SK-N-SH (cell line): ENCODE measurements at regions not wholly inside any gene's neighbourhood (a gene's known extent, or its start where the extent isn't known, plus 50 kb on each side); places are given as distances from the start of the nearest gene placed in this dataset.

Source experiments
- CTCF ChIA-PET: fragments of 300-600, 350-600 bp; formaldehyde crosslinking; extraction: SDS; loops from one replicate; lab custom pipeline; 2021; lab: Yijun Ruan, JAX
- POLR2A ChIA-PET: fragments of 350-600 bp; sonication (Branson Sonifier 250); formaldehyde crosslinking; extraction: SDS; loops from one replicate; lab custom pipeline; 2020; ENCODE audit warnings: antibody characterized with exemption, inconsistent platforms; lab: Yijun Ruan, JAX
- DNase-seq: peaks from one replicate; pipeline ENCODE4 v3.0.0; 2012
- H2AFZ ChIP-seq: fragments of 200-600 bp; sonication (generic); 2 replicates; pipeline ENCODE4 v1.8.1; 2016; ENCODE audit warnings: antibody characterized with exemption, mild to moderate bottlenecking, low read depth
- H3F3A ChIP-seq: fragments of 200-600 bp; sonication (generic); replicated peaks from 2 replicates; pipeline ENCODE3; 2016; ENCODE audit warnings: antibody characterized with exemption, mild to moderate bottlenecking; ENCODE audit not compliant: insufficient read depth
- H3K27ac ChIP-seq, 2 experiments: fragments of 200-500 bp in 1 of 2; fragments of 200-600 bp in 1 of 2; sonication (Bioruptor generic) in 1 of 2; sonication (generic), shearing (Covaris generic) in 1 of 2; 2 replicates each; pipeline versions ENCODE4 v1.5.1 to v1.6.1; 2014 to 2016; ENCODE audit warnings: low read depth in 2 of 2, inconsistent platforms in 1 of 2, low read length in 1 of 2, mild to moderate bottlenecking in 1 of 2, mixed read lengths in 1 of 2
- H3K27me3 ChIP-seq: fragments of 200-600 bp; sonication (generic), shearing (Covaris generic); 2 replicates; pipeline ENCODE4 v1.6.1; 2016; ENCODE audit warnings: mixed run types; ENCODE audit not compliant: insufficient read depth
- H3K36me3 ChIP-seq, 2 experiments: fragments of 200-500 bp in 1 of 2; fragments of 200-600 bp in 1 of 2; sonication (Bioruptor generic) in 1 of 2; sonication (generic) in 1 of 2; replicated peaks in 1 of 2; 2 replicates each; pipeline versions ENCODE3 to v1.5.1; 2014 to 2016; ENCODE audit warnings: low read length in 1 of 2, mild to moderate bottlenecking in 1 of 2; ENCODE audit not compliant: insufficient read depth in 2 of 2, control insufficient read depth in 1 of 2
- H3K4me1 ChIP-seq, 2 experiments: fragments of 200-500 bp in 1 of 2; fragments of 200-600 bp in 1 of 2; sonication (Bioruptor generic) in 1 of 2; sonication (generic), shearing (Covaris generic) in 1 of 2; 2 replicates each; pipeline versions ENCODE4 v1.5.1 to v1.6.1; 2014 to 2016; ENCODE audit warnings: low read depth in 1 of 2, low read length in 1 of 2, mixed run types in 1 of 2; ENCODE audit not compliant: insufficient read depth in 2 of 2, control insufficient read depth in 1 of 2
- H3K4me2 ChIP-seq: fragments of 200-600 bp; sonication (generic), shearing (Covaris generic); 2 replicates; pipeline ENCODE4 v1.6.1; 2017; ENCODE audit warnings: mixed run types
- H3K4me3 ChIP-seq, 2 experiments: fragments of 200-500 bp in 1 of 2; fragments of 200-600 bp in 1 of 2; sonication (Bioruptor generic) in 1 of 2; sonication (generic), shearing (Covaris generic) in 1 of 2; 2 replicates each; pipeline versions ENCODE4 v1.5.1 to v1.8.1; 2014 to 2016; ENCODE audit warnings: low read depth in 2 of 2, inconsistent platforms in 1 of 2, low read length in 1 of 2, mild to moderate bottlenecking in 1 of 2, mixed read lengths in 1 of 2, moderate library complexity in 1 of 2
- H3K79me2 ChIP-seq: fragments of 200-600 bp; sonication (generic); 2 replicates; pipeline ENCODE4 v1.8.1; 2017; ENCODE audit warnings: mild to moderate bottlenecking; ENCODE audit not compliant: insufficient read depth
- H3K9ac ChIP-seq: fragments of 200-600 bp; sonication (generic); 2 replicates; pipeline ENCODE4 v1.6.1; 2017; ENCODE audit warnings: mixed run types
- H3K9me2 ChIP-seq: fragments of 200-600 bp; sonication (generic); 2 replicates; pipeline ENCODE4 v1.6.1; 2017; ENCODE audit warnings: mixed run types
- H3K9me3 ChIP-seq: fragments of 200-600 bp; sonication (generic); 2 replicates; pipeline ENCODE4 v1.6.1; 2017; ENCODE audit warnings: mixed run types, mild to moderate bottlenecking, moderate library complexity
- H4K20me1 ChIP-seq: fragments of 200-600 bp; sonication (generic); 2 replicates; pipeline ENCODE4 v1.6.1; 2017; ENCODE audit warnings: mild to moderate bottlenecking, mixed run types; ENCODE audit not compliant: insufficient read depth
- EP300 ChIP-seq, 2 experiments: IDR thresholded peaks; 2 replicates each; pipeline versions ENCODE4 v1.4.0 to v1.6.1; 2012; ENCODE audit warnings: borderline replicate concordance in 1 of 2, low read depth in 1 of 2, low read length in 1 of 2
- FOSL2 ChIP-seq: IDR thresholded peaks from 2 replicates; pipeline ENCODE4 v1.4.0; 2012; ENCODE audit warnings: low read depth, mild to moderate bottlenecking, moderate library complexity, borderline replicate concordance
- FOXJ3 ChIP-seq: sonication (generic); formaldehyde crosslinking; IDR thresholded peaks from 2 replicates; pipeline ENCODE4 v1.5.1; 2020; ENCODE audit warnings: mild to moderate bottlenecking, missing genetic modification reagents
- MEF2A ChIP-seq: IDR thresholded peaks from 2 replicates; pipeline ENCODE4 v1.4.0; 2012; ENCODE audit warnings: low read depth, borderline replicate concordance
- RAD21 ChIP-seq: IDR thresholded peaks from 2 replicates; pipeline ENCODE4 v1.6.1; 2012; ENCODE audit warnings: mild to moderate bottlenecking, low read length
- RFX5 ChIP-seq: IDR thresholded peaks from 2 replicates; pipeline ENCODE4 v1.6.1; 2012; ENCODE audit warnings: mild to moderate bottlenecking, improper control_type of control experiment, low read length
- RXRA ChIP-seq: IDR thresholded peaks from 2 replicates; pipeline ENCODE4 v1.4.0; 2012; ENCODE audit warnings: low read depth, mild to moderate bottlenecking, borderline replicate concordance
- SMC3 ChIP-seq: IDR thresholded peaks from 2 replicates; pipeline ENCODE4 v1.6.1; 2012; ENCODE audit warnings: low read depth, low read length, improper control_type of control experiment
- TEAD4 ChIP-seq: IDR thresholded peaks from 2 replicates; pipeline ENCODE4 v1.4.0; 2012; ENCODE audit warnings: mild to moderate bottlenecking, borderline replicate concordance; ENCODE audit not compliant: insufficient read depth
- WGBS: methylation state at CpG from one replicate; pipeline ENCODE4 v1.1.6; 2017; ENCODE audit warnings: low lambda C conversion rate; 5-methylcytosine and 5-hydroxymethylcytosine counted together
- TF ChIP-seq, protein P1 (sequence below): IDR thresholded peaks from 2 replicates; pipeline ENCODE4 v1.6.1; 2012; ENCODE audit warnings: mild to moderate bottlenecking, low read depth, low read length, moderate library complexity
- TF ChIP-seq, protein P2 (sequence below): IDR thresholded peaks from 2 replicates; pipeline ENCODE4 v1.4.0; 2012; ENCODE audit warnings: low read depth, borderline replicate concordance

DNA sequence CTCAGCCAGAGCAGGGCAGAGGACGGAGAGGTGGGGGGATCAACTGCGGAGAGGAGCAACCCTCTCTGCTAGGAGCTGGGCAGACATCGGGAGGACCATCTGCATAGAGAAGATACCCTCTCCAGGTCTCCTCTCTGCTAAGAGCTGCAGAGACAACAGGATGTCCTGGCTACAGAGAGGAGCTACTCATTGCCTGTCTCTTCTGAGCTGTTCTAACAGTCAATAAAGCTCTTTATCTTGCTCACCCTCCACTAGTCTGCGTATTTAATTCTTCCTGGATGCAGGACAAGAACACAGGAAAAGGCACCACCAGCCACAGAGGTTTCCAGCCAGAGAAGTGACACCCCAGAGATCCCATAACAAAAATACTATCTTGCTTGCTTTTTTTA is 871.1 kb upstream of the GJE1 start:
- WGBS: 13% methylated on average over 1 of the region's 4 CpGs
- H3K9me3 ChIP-seq: no peaks in the 10 kb centered on the region
- CTCF ChIA-PET: no interaction called here
- H3K36me3 ChIP-seq: no peaks in the 10 kb centered on the region
- no peak overlapping the region for H3K4me2 ChIP-seq
- H4K20me1 ChIP-seq: no peaks in the 10 kb centered on the region
- no peaks in the 10 kb centered on the region; the same call in 1 of the 2 replicates for H3K27me3 ChIP-seq
- DNase-seq: no peak
- H3F3A ChIP-seq: no peaks in the 10 kb centered on the region
- H3K9me2 ChIP-seq: no peaks in the 10 kb centered on the region
- POLR2A ChIA-PET: no interaction called here
- no peak overlapping the region for H2AFZ ChIP-seq
- H3K4me1 ChIP-seq: no peaks in the 10 kb centered on the region; a peak in 2 of 4 replicates
- H3K4me3 ChIP-seq: no peak overlapping the region
- TF ChIP-seq RFX5: no peak
- TF ChIP-seq EP300 (IDR thresholded peaks at IDR 0.05; ENCODE audit: borderline replicate concordance in 1 of 2, low read depth in 1 of 2, low read length in 1 of 2): no peak
- no peak for TF ChIP-seq FOSL2
- no peak for TF ChIP-seq MEF2A
- no peak for TF ChIP-seq FOXJ3 (CRISPR knock-in tag)
- no peak for TF ChIP-seq SMC3
- TF ChIP-seq RAD21: no peak
- TF ChIP-seq, protein P1, sequence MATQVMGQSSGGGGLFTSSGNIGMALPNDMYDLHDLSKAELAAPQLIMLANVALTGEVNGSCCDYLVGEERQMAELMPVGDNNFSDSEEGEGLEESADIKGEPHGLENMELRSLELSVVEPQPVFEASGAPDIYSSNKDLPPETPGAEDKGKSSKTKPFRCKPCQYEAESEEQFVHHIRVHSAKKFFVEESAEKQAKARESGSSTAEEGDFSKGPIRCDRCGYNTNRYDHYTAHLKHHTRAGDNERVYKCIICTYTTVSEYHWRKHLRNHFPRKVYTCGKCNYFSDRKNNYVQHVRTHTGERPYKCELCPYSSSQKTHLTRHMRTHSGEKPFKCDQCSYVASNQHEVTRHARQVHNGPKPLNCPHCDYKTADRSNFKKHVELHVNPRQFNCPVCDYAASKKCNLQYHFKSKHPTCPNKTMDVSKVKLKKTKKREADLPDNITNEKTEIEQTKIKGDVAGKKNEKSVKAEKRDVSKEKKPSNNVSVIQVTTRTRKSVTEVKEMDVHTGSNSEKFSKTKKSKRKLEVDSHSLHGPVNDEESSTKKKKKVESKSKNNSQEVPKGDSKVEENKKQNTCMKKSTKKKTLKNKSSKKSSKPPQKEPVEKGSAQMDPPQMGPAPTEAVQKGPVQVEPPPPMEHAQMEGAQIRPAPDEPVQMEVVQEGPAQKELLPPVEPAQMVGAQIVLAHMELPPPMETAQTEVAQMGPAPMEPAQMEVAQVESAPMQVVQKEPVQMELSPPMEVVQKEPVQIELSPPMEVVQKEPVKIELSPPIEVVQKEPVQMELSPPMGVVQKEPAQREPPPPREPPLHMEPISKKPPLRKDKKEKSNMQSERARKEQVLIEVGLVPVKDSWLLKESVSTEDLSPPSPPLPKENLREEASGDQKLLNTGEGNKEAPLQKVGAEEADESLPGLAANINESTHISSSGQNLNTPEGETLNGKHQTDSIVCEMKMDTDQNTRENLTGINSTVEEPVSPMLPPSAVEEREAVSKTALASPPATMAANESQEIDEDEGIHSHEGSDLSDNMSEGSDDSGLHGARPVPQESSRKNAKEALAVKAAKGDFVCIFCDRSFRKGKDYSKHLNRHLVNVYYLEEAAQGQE: no peak
- no peak for TF ChIP-seq RXRA
- TF ChIP-seq, protein P2, sequence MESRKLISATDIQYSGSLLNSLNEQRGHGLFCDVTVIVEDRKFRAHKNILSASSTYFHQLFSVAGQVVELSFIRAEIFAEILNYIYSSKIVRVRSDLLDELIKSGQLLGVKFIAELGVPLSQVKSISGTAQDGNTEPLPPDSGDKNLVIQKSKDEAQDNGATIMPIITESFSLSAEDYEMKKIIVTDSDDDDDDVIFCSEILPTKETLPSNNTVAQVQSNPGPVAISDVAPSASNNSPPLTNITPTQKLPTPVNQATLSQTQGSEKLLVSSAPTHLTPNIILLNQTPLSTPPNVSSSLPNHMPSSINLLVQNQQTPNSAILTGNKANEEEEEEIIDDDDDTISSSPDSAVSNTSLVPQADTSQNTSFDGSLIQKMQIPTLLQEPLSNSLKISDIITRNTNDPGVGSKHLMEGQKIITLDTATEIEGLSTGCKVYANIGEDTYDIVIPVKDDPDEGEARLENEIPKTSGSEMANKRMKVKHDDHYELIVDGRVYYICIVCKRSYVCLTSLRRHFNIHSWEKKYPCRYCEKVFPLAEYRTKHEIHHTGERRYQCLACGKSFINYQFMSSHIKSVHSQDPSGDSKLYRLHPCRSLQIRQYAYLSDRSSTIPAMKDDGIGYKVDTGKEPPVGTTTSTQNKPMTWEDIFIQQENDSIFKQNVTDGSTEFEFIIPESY: no peak
- H3K27ac ChIP-seq: no peak overlapping the region
- H3K79me2 ChIP-seq: no peaks in the 10 kb centered on the region
- H3K9ac ChIP-seq: no peak overlapping the region

DNA sequence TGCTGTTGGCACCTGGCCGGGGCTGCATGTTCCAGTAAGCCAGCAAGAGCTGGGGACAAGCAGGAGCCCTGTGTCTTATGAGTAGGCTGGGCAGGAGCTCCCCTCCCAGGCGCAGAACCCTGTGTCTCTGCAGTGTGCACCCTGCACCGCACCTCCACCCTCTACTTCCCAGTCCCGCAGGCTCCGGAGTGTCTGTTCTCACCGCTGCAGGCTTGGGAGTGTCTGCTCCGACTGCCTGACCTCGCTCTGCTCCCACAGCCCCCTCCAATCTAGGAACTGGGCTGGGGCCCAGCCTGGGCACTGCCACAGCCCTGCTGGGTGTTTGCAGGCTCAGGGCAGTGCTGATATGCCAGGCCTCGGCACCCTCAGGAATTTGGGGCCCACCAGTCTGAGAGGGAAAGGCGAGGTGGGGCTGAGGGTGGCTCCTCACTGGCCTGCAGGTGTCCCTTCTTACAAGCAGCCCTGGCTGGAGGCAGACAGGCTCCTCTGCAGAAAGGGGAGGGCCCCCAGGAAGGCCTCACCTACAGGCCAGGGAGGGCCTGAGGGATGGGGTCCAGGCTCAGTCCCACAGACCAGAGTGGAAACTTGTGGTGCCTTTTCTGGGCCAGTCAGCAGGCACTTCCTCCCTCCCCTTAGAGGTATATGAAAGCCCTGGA is 871.6 kb upstream of the GJE1 start:
- Histone ChIP-seq H2AFZ (no peak overlapping the region), H3K36me3 (no peaks in the 10 kb centered on the region), H3K9me2 (0 out of 2 replicates have a peak, but pooled peaks cover 3% of the 10 kb centered on the region), H3K9ac (no peak overlapping the region), H3K79me2 (no peaks in the 10 kb centered on the region), H3K9me3 (no peaks in the 10 kb centered on the region), H4K20me1 (no peaks in the 10 kb centered on the region), H3K27me3 (no peaks in the 10 kb centered on the region; the same call in 1 of the 2 replicates), H3K4me1 (no peaks in the 10 kb centered on the region; a peak in 2 of 4 replicates), H3K4me2 (no peak overlapping the region), H3K27ac (no peak overlapping the region), H3F3A (no peaks in the 10 kb centered on the region), H3K4me3 (no peak overlapping the region)
- ChIA-PET CTCF (no interaction called here), POLR2A (no interaction called here)
- WGBS: 17% methylated on average over 2 of the region's 10 CpGs
- no peak for TF ChIP-seq TEAD4
- TF ChIP-seq SMC3: no peak
- DNase-seq: no peak
